Fibroblast of lung (primary cell): ENCODE measurements at regions not wholly inside any gene's neighbourhood (a gene's known extent, or its start where the extent isn't known, plus 50 kb on each side); places are given as distances from the start of the nearest gene placed in this dataset.

Experiments
- EZH2 ChIP-seq: IDR thresholded peaks from 2 replicates; pipeline ENCODE4 v1.5.1; 2012; ENCODE audit warnings: low read length, control low read depth, mild to moderate bottlenecking; ENCODE audit errors: missing control alignments
- TF ChIP-seq, protein P1 (sequence below), 2 donors: IDR thresholded peaks in 1 of 2; conservative IDR thresholded peaks in 1 of 2; 1 replicate in 1 of 2; 2 replicates in 1 of 2; pipeline ENCODE4 v1.5.1; 2011 to 2012; ENCODE audit warnings: low read length in 2 of 2, control low read depth in 1 of 2, inconsistent platforms in 1 of 2, low read depth in 1 of 2, mild to moderate bottlenecking in 1 of 2

DNA sequence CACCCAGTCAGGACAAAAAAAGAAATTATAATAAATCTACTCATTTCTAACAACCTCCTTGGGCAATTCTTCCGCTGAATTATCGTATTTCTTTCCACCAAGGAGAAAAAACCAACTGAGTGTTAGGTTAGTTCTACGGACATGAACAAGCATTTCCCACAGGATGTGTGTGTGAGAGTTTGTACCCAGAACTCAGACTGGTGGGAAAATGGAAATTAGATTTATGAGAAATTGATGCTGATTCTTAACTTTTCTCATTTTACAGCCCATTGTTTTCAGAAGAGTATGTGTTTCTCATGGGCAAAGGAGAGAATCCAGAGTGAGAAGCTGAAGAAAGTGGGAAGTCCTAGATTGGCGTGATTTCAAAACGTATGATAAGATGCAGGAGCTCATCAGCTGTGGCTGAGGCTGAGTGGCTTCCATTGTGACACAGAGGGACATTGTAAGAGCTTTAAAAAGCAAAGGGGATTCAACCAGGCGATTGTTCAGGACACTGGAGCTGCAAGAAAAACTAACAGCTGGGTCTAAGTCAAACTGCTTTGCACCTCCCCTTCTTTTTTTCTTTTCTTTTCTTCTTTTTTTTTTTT lies 184.7 kb upstream of the ARGLU1 start:
- TF ChIP-seq, protein P1, sequence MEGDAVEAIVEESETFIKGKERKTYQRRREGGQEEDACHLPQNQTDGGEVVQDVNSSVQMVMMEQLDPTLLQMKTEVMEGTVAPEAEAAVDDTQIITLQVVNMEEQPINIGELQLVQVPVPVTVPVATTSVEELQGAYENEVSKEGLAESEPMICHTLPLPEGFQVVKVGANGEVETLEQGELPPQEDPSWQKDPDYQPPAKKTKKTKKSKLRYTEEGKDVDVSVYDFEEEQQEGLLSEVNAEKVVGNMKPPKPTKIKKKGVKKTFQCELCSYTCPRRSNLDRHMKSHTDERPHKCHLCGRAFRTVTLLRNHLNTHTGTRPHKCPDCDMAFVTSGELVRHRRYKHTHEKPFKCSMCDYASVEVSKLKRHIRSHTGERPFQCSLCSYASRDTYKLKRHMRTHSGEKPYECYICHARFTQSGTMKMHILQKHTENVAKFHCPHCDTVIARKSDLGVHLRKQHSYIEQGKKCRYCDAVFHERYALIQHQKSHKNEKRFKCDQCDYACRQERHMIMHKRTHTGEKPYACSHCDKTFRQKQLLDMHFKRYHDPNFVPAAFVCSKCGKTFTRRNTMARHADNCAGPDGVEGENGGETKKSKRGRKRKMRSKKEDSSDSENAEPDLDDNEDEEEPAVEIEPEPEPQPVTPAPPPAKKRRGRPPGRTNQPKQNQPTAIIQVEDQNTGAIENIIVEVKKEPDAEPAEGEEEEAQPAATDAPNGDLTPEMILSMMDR (conservative IDR thresholded peaks at IDR 0.05 in 1 of 2, IDR thresholded peaks at IDR 0.05 in 1 of 2; ENCODE audit: low read depth in 1 of 2, low read length in 2 of 2), result no peak
- TF ChIP-seq EZH2, result no peak
